ENCODE measurements at regions not wholly inside any gene's neighbourhood (a gene's known extent, or its start where the extent isn't known, plus 50 kb on each side); places are given as distances from the start of the nearest gene placed in this dataset.

GRCh38 chr2:147553775-147554271, 291.0 kb upstream of the ACVR2A start:
- TF ChIP-seq CTCF (IDR thresholded peaks at IDR 0.05), result no peak
- TF ChIP-seq EZH2 (IDR thresholded peaks at IDR 0.05; ENCODE audit: borderline replicate concordance, insufficient read depth, low read depth, low read length, poor library complexity, severe bottlenecking), result no peak
- Mint-ChIP-seq H3K9me3 (ENCODE audit: insufficient read depth) (no peaks in the 10 kb centered on the region), H3K27ac (no peak overlapping the region), H3K27me3 (no peaks in the 10 kb centered on the region), H3K4me3 (no peak overlapping the region), H3K4me1 (no peaks in the 10 kb centered on the region)
- DNase-seq, result no peak
- no peaks in the 10 kb centered on the region for H3K36me3 ChIP-seq (replicated peaks in 1 of 2; ENCODE audit: control extremely low read depth in 1 of 2, control insufficient read depth in 1 of 2, extremely low read depth in 1 of 2, insufficient read depth in 2 of 2, low read length in 1 of 2)
- H3K4me3 ChIP-seq (ENCODE audit: control extremely low read depth in 1 of 5, extremely low read depth in 1 of 5, insufficient read depth in 1 of 5, low read depth in 2 of 5, low read length in 4 of 5), result no peak overlapping the region
- no peaks in the 10 kb centered on the region for H4K20me1 ChIP-seq (ENCODE audit: control insufficient read depth, insufficient read depth, low read length, poor library complexity, severe bottlenecking)
- ChIA-PET CTCF (no interaction called here), POLR2A (no interaction called here)
- ATAC-seq (ENCODE audit: low read depth), result no peak
- intact Hi-C loops (cut with micrococcal nuclease), result no loop called here
- no peaks in the 10 kb centered on the region for H3K4me1 ChIP-seq (ENCODE audit: control insufficient read depth in 2 of 2, insufficient read depth in 2 of 2, low read length in 2 of 2)
- H3K4me2 ChIP-seq (replicated peaks; ENCODE audit: low read depth, low read length, poor library complexity, severe bottlenecking), result no peak overlapping the region
- H3K79me2 ChIP-seq (ENCODE audit: control insufficient read depth, insufficient read depth, low read length), result no peaks in the 10 kb centered on the region
- 97% methylated on average over 5 of the region's 6 CpGs for WGBS (ENCODE audit: insufficient coverage)
- H3K9ac ChIP-seq (ENCODE audit: low read length), result no peak overlapping the region
- no peaks in the 10 kb centered on the region for H3K27me3 ChIP-seq (replicated peaks in 1 of 4; ENCODE audit: control extremely low read depth in 1 of 4, control insufficient read depth in 3 of 4, insufficient read depth in 4 of 4, low read length in 3 of 4)
- no peak overlapping the region for H3K27ac ChIP-seq (ENCODE audit: low read length in 2 of 2)
- no peaks in the 10 kb centered on the region for H3K9me3 ChIP-seq (ENCODE audit: control extremely low read depth in 1 of 3, control insufficient read depth in 2 of 3, insufficient read depth in 1 of 3, low read length in 2 of 3)
- no peak overlapping the region for H2AFZ ChIP-seq (ENCODE audit: insufficient read depth, low read depth, low read length, poor library complexity, severe bottlenecking)

GRCh38 chr2:147550995-147551731, 293.7 kb upstream of the ACVR2A start:
- H3K79me2 ChIP-seq (ENCODE audit: control insufficient read depth, insufficient read depth, low read length), result no peaks in the 10 kb centered on the region
- H3K4me3 Mint-ChIP-seq, result no peak overlapping the region
- H3K27me3 Mint-ChIP-seq, result no peaks in the 10 kb centered on the region
- H3K27ac ChIP-seq (ENCODE audit: low read length in 2 of 2), result no peak overlapping the region
- H3K9me3 Mint-ChIP-seq (ENCODE audit: insufficient read depth), result no peaks in the 10 kb centered on the region
- ChIA-PET POLR2A (no interaction called here), CTCF (no interaction called here)
- H4K20me1 ChIP-seq (ENCODE audit: control insufficient read depth, insufficient read depth, low read length, poor library complexity, severe bottlenecking), result no peaks in the 10 kb centered on the region
- H3K36me3 ChIP-seq (replicated peaks in 1 of 2; ENCODE audit: control extremely low read depth in 1 of 2, control insufficient read depth in 1 of 2, extremely low read depth in 1 of 2, insufficient read depth in 2 of 2, low read length in 1 of 2), result no peaks in the 10 kb centered on the region
- no peak overlapping the region for H3K4me3 ChIP-seq (ENCODE audit: control extremely low read depth in 1 of 5, extremely low read depth in 1 of 5, insufficient read depth in 1 of 5, low read depth in 2 of 5, low read length in 4 of 5)
- H3K4me2 ChIP-seq (replicated peaks; ENCODE audit: low read depth, low read length, poor library complexity, severe bottlenecking), result no peak overlapping the region
- H3K4me1 Mint-ChIP-seq, result no peaks in the 10 kb centered on the region
- no peaks in the 10 kb centered on the region for H3K9me3 ChIP-seq (ENCODE audit: control extremely low read depth in 1 of 3, control insufficient read depth in 2 of 3, insufficient read depth in 1 of 3, low read length in 2 of 3)
- no peak overlapping the region for H3K9ac ChIP-seq (ENCODE audit: low read length)
- ATAC-seq (ENCODE audit: low read depth), result no peak
- intact Hi-C loops (cut with micrococcal nuclease), result no loop called here
- DNase-seq, result no peak
- H3K27me3 ChIP-seq (replicated peaks in 1 of 4; ENCODE audit: control extremely low read depth in 1 of 4, control insufficient read depth in 3 of 4, insufficient read depth in 4 of 4, low read length in 3 of 4), result no peaks in the 10 kb centered on the region
- H2AFZ ChIP-seq (ENCODE audit: insufficient read depth, low read depth, low read length, poor library complexity, severe bottlenecking), result no peak overlapping the region
- H3K4me1 ChIP-seq (ENCODE audit: control insufficient read depth in 2 of 2, insufficient read depth in 2 of 2, low read length in 2 of 2), result no peaks in the 10 kb centered on the region
- no peak overlapping the region for H3K27ac Mint-ChIP-seq
- TF ChIP-seq CTCF (IDR thresholded peaks at IDR 0.05) (no peak), EZH2 (IDR thresholded peaks at IDR 0.05; ENCODE audit: borderline replicate concordance, insufficient read depth, low read depth, low read length, poor library complexity, severe bottlenecking) (no peak)
- no CpG with 5 or more reads among the region's 5 CpGs for WGBS (ENCODE audit: insufficient coverage)
